ENCODE measurements at regions not wholly inside any gene's neighbourhood (a gene's known extent, or its start where the extent isn't known, plus 50 kb on each side); places are given as distances from the start of the nearest gene placed in this dataset.

DNA sequence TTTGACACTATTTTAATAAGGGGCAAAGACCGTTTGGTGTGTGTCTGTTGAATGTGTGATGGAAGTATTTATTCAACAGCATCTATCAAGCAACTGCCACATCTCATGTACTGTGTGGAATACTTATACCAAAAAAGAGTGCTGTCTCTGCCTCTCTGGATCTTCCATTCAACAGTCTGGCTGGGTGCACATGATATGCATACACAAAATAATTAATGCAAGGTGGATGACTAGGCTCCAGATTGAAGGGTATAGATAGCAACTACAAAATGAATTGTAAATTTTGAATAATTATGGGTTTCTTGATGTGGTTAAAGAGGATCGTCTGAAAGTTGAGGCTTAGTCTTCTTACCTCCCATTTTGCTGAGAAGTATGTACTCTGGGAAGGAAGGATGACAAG is 145.9 kb upstream of the OTX2 start:
- TF ChIP-seq ZNF562 (CRISPR knock-in tag; IDR thresholded peaks at IDR 0.05; ENCODE audit: borderline replicate concordance) (no peak), SOX13 (IDR thresholded peaks at IDR 0.05) (no peak), SOX13 (CRISPR knock-in tag; conservative IDR thresholded peaks at IDR 0.05 in 1 of 2, IDR thresholded peaks at IDR 0.05 in 1 of 2) (no peak), POLR2A (IDR thresholded peaks at IDR 0.05; ENCODE audit: insufficient read depth in 1 of 2, low read depth in 2 of 2, low read length in 2 of 2) (no peak)
- TF ChIP-seq, protein P1, sequence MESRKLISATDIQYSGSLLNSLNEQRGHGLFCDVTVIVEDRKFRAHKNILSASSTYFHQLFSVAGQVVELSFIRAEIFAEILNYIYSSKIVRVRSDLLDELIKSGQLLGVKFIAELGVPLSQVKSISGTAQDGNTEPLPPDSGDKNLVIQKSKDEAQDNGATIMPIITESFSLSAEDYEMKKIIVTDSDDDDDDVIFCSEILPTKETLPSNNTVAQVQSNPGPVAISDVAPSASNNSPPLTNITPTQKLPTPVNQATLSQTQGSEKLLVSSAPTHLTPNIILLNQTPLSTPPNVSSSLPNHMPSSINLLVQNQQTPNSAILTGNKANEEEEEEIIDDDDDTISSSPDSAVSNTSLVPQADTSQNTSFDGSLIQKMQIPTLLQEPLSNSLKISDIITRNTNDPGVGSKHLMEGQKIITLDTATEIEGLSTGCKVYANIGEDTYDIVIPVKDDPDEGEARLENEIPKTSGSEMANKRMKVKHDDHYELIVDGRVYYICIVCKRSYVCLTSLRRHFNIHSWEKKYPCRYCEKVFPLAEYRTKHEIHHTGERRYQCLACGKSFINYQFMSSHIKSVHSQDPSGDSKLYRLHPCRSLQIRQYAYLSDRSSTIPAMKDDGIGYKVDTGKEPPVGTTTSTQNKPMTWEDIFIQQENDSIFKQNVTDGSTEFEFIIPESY (CRISPR knock-in tag; IDR thresholded peaks at IDR 0.05), result no peak
- TF ChIP-seq, protein P2, sequence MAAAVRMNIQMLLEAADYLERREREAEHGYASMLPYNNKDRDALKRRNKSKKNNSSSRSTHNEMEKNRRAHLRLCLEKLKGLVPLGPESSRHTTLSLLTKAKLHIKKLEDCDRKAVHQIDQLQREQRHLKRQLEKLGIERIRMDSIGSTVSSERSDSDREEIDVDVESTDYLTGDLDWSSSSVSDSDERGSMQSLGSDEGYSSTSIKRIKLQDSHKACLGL (CRISPR knock-in tag; IDR thresholded peaks at IDR 0.05), result no peak

All from HepG2 (cell line).